Mesothelial cell of epicardium (in vitro differentiated cells): ENCODE measurements at regions not wholly inside any gene's neighbourhood (a gene's known extent, or its start where the extent isn't known, plus 50 kb on each side); places are given as distances from the start of the nearest gene placed in this dataset.

ENCODE experiments used
- DNase-seq, 2 experiments: peaks; one replicate each; pipeline ENCODE4 v3.0.0; 2021; ENCODE audit warnings: low spot score in 2 of 2; ENCODE audit not compliant: unreplicated experiment in 2 of 2
- H3K27ac Mint-ChIP-seq: 2 replicates; pipeline ENCODE4 v1.8.0; 2021; ENCODE audit warnings: mixed read lengths
- H3K27me3 Mint-ChIP-seq: 2 replicates; pipeline ENCODE4 v1.8.0; 2021; ENCODE audit warnings: low read depth, mixed read lengths
- H3K36me3 Mint-ChIP-seq: 2 replicates; pipeline ENCODE4 v1.8.0; 2021; ENCODE audit warnings: mixed read lengths
- H3K4me1 Mint-ChIP-seq: 2 replicates; pipeline ENCODE4 v1.8.0; 2021; ENCODE audit warnings: mixed read lengths
- H3K4me3 Mint-ChIP-seq: 2 replicates; pipeline ENCODE4 v1.8.0; 2021; ENCODE audit warnings: mild to moderate bottlenecking, moderate library complexity, mixed read lengths
- H3K9me3 Mint-ChIP-seq: 2 replicates; pipeline ENCODE4 v1.8.0; 2021; ENCODE audit warnings: mixed read lengths
- TF ChIP-seq, protein P1 (sequence below): fragments of 200-600 bp; sonication (generic); IDR thresholded peaks from one replicate; pipeline ENCODE4 v1.5.0; 2021; ENCODE audit warnings: antibody characterized with exemption; ENCODE audit not compliant: unreplicated experiment

DNA sequence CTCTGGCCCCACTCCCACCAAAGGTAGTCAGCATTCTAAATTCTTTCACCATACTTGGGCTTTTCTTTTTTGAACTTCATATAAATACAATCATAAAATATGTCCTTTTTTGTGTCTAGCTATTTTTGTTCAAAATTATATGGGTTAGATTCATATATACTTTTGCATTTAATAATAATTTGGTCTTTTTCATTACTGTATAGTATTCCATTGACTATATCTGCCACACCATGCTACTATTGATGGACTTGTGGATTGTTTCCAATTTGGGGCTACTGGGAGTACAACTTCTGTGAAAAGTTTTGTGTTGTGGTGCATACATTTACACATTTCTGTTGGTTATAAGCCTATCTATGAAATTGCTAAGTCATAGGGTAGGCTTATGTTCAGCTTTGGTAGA, 85.7 kb downstream of the GLUL start:
- peaks cover 14% of the 10 kb centered on the region for H3K4me1 Mint-ChIP-seq
- no peak for DNase-seq
- TF ChIP-seq, protein P1, sequence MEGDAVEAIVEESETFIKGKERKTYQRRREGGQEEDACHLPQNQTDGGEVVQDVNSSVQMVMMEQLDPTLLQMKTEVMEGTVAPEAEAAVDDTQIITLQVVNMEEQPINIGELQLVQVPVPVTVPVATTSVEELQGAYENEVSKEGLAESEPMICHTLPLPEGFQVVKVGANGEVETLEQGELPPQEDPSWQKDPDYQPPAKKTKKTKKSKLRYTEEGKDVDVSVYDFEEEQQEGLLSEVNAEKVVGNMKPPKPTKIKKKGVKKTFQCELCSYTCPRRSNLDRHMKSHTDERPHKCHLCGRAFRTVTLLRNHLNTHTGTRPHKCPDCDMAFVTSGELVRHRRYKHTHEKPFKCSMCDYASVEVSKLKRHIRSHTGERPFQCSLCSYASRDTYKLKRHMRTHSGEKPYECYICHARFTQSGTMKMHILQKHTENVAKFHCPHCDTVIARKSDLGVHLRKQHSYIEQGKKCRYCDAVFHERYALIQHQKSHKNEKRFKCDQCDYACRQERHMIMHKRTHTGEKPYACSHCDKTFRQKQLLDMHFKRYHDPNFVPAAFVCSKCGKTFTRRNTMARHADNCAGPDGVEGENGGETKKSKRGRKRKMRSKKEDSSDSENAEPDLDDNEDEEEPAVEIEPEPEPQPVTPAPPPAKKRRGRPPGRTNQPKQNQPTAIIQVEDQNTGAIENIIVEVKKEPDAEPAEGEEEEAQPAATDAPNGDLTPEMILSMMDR: no peak
- H3K27me3 Mint-ChIP-seq: no peaks in the 10 kb centered on the region
- H3K9me3 Mint-ChIP-seq: peaks cover 6% of the 10 kb centered on the region
- H3K36me3 Mint-ChIP-seq: no peaks in the 10 kb centered on the region
- H3K27ac Mint-ChIP-seq: no peak overlapping the region
- no peak overlapping the region for H3K4me3 Mint-ChIP-seq

DNA sequence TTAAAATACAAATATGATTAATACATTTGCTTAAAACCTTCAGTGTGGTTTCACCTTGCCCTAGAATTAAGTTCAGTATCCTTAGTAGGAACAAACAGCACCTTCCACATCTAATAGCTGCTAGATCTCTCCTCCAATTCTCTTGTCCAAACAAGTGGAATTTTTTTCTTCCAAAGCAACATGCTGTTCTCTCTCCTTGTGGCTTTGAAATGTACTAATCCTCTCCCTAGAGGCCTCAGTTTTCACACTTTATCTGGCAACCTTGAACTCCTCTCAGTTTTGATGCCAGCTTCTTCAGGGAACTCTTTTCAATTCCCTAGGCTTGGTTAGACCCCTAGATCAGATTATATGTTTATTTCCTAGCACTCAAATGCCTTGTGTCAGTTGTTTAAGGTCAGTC, 87.0 kb downstream of the GLUL start:
- no peak overlapping the region for H3K27ac Mint-ChIP-seq
- peaks cover 6% of the 10 kb centered on the region for H3K9me3 Mint-ChIP-seq
- H3K27me3 Mint-ChIP-seq: no peaks in the 10 kb centered on the region
- H3K4me3 Mint-ChIP-seq: no peak overlapping the region
- no peaks in the 10 kb centered on the region for H3K36me3 Mint-ChIP-seq
- TF ChIP-seq, protein P1: no peak
- H3K4me1 Mint-ChIP-seq: peaks cover 22% of the 10 kb centered on the region
- no peak for DNase-seq

DNA sequence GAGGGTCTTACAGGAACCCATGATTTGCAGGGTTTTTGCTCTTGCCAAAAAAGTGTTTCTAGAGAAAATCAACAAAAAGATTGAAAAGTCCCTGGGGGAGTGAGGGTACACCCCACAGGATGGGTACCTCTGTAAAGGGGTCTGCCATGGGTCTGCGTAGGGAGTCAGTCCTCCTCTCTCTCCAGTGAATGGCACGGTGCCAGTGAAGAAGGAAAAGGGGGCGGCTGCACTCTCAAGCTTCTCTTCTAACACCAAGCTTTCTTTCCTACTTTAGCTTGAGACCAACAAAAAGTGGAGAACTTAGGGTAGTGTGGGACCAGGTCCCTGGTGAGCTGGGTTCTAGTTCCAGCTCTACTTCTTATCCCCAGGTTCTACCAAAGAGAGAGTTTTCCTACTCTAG, 87.4 kb downstream of the GLUL start:
- Mint-ChIP-seq H3K4me1 (peaks cover 24% of the 10 kb centered on the region), H3K9me3 (peaks cover 6% of the 10 kb centered on the region), H3K27ac (no peak overlapping the region), H3K4me3 (no peak overlapping the region), H3K36me3 (no peaks in the 10 kb centered on the region), H3K27me3 (no peaks in the 10 kb centered on the region)
- DNase-seq: no peak
- TF ChIP-seq, protein P1: no peak

DNA sequence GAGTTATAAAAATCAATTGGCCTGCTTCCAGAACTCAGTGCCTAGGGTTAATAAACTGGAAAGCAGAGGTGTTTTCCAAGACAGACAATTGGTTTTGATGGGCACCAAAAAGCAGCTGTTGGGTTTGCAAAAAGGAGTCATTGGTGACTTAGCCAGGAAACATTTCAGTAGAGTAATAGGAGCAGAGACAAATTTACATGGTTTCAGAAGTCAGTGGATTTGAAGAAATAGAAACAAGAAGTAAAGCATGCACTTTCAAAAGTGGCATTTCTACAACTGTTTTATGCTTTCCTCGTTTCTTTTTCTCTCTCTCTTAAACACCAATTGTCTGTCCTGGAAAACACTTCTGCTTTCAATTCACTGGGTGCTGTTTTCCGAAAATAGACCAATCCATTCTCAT, 87.8 kb downstream of the GLUL start:
- no peak overlapping the region for H3K4me3 Mint-ChIP-seq
- TF ChIP-seq, protein P1: no peak
- H3K36me3 Mint-ChIP-seq: no peaks in the 10 kb centered on the region
- no peak overlapping the region for H3K27ac Mint-ChIP-seq
- H3K4me1 Mint-ChIP-seq: peaks cover 24% of the 10 kb centered on the region
- no peak for DNase-seq
- H3K9me3 Mint-ChIP-seq: peaks cover 6% of the 10 kb centered on the region
- no peaks in the 10 kb centered on the region for H3K27me3 Mint-ChIP-seq

GRCh38 chr1:182301467-182302198, 90.0 kb downstream of the GLUL start:
- H3K27me3 Mint-ChIP-seq: peaks cover 1% of the 10 kb centered on the region
- peaks cover 6% of the 10 kb centered on the region for H3K9me3 Mint-ChIP-seq
- DNase-seq: no peak
- peak overlapping the region; percentile 10 for H3K27ac Mint-ChIP-seq
- TF ChIP-seq, protein P1: no peak
- H3K36me3 Mint-ChIP-seq: no peaks in the 10 kb centered on the region
- H3K4me3 Mint-ChIP-seq: no peak overlapping the region
- peaks cover 24% of the 10 kb centered on the region for H3K4me1 Mint-ChIP-seq
